ENCODE measurements at regions not wholly inside any gene's neighbourhood (a gene's known extent, or its start where the extent isn't known, plus 50 kb on each side); places are given as distances from the start of the nearest gene placed in this dataset.

GRCh38 chr18:24799176-24799575, 338.7 kb downstream of the HRH4 start:
- no peak for TF ChIP-seq CTCF (IDR thresholded peaks at IDR 0.05)
- TF ChIP-seq POLR2A (IDR thresholded peaks at IDR 0.05; ENCODE audit: low read depth): no peak
